Umbilical cord (tissue), 1 donor: ENCODE measurements at regions not wholly inside any gene's neighbourhood (a gene's known extent, or its start where the extent isn't known, plus 50 kb on each side); places are given as distances from the start of the nearest gene placed in this dataset.

Experiments used
- DNase-seq: peaks from one replicate; pipeline ENCODE4 v3.0.0-alpha.2; 2015; ENCODE audit warnings: low spot score

- no peak for DNase-seq
Observed at GRCh38 chr20:52585333-52585732, 386.8 kb upstream of the TSHZ2 start.

GRCh38 chr20:52578559-52578958 is 387.0 kb upstream of the ZFP64 start:
- DNase-seq: no peak

GRCh38 chr20:52577696-52578095 is 386.1 kb upstream of the ZFP64 start:
- no peak for DNase-seq

- DNase-seq: no peak
Observed at GRCh38 chr20:52572687-52573086, 381.1 kb upstream of the ZFP64 start.

GRCh38 chr20:52569201-52569600 is 377.6 kb upstream of the ZFP64 start:
- DNase-seq: no peak

GRCh38 chr20:52565614-52566013 is 374.0 kb upstream of the ZFP64 start:
- no peak for DNase-seq

GRCh38 chr20:52564594-52564993 is 373.0 kb upstream of the ZFP64 start:
- no peak for DNase-seq

- no peak for DNase-seq
Observed at GRCh38 chr20:52552181-52552872, 360.7 kb upstream of the ZFP64 start.

GRCh38 chr20:52542131-52542530 is 350.6 kb upstream of the ZFP64 start:
- DNase-seq: no peak

- no peak for DNase-seq
Observed at GRCh38 chr20:52540509-52540908, 348.9 kb upstream of the ZFP64 start.

GRCh38 chr20:52539891-52540290 is 348.3 kb upstream of the ZFP64 start:
- no peak for DNase-seq

- DNase-seq: no peak
Observed at GRCh38 chr20:52536841-52537400, 345.3 kb upstream of the ZFP64 start.

GRCh38 chr20:52536040-52536439 is 344.5 kb upstream of the ZFP64 start:
- no peak for DNase-seq

- no peak for DNase-seq
Observed at GRCh38 chr20:52534616-52535015, 343.0 kb upstream of the ZFP64 start.

- no peak for DNase-seq
Observed at GRCh38 chr20:52533401-52533800, 341.8 kb upstream of the ZFP64 start.

- no peak for DNase-seq
Observed at GRCh38 chr20:52532674-52533073, 341.1 kb upstream of the ZFP64 start.

GRCh38 chr20:52530571-52530970 is 339.0 kb upstream of the ZFP64 start:
- no peak for DNase-seq

- peak; percentile 74 for DNase-seq
Observed at GRCh38 chr20:52529826-52530225, 338.2 kb upstream of the ZFP64 start.

- peak; percentile 3 for DNase-seq
Observed at GRCh38 chr20:52524861-52525260, 333.3 kb upstream of the ZFP64 start.

- DNase-seq: no peak
Observed at GRCh38 chr20:52518735-52519134, 327.2 kb upstream of the ZFP64 start.

GRCh38 chr20:52515877-52516276 is 324.3 kb upstream of the ZFP64 start:
- no peak for DNase-seq

GRCh38 chr20:52500157-52500556 is 308.6 kb upstream of the ZFP64 start:
- no peak for DNase-seq

GRCh38 chr20:52497731-52498130 is 306.2 kb upstream of the ZFP64 start:
- DNase-seq: no peak

GRCh38 chr20:52496191-52496590 is 304.6 kb upstream of the ZFP64 start:
- no peak for DNase-seq
